Stimulated activated naive CD8-positive, alpha-beta T cell treated with anti-CD3 and anti-CD28 coated beads, Interleukin-15, amount 100 ng/mL, for 72 hours (primary cell): ENCODE measurements at regions not wholly inside any gene's neighbourhood (a gene's known extent, or its start where the extent isn't known, plus 50 kb on each side); places are given as distances from the start of the nearest gene placed in this dataset.

ENCODE experiments used
- ATAC-seq: fragments of 150-1000 bp; cut with Tn5 transposase; 2 replicates; pipeline ENCODE4 v1.10.0; 2021; ENCODE audit warnings: mild to moderate bottlenecking, moderate library complexity
- DNase-seq, 2 donors: peaks; one replicate each; pipeline ENCODE4 v3.0.0; 2021 to 2022
- H3K27ac Mint-ChIP-seq, 2 donors: one replicate each; pipeline ENCODE4 v1.8.0; 2022; ENCODE audit warnings: mild to moderate bottlenecking in 2 of 2, mixed read lengths in 2 of 2, moderate library complexity in 2 of 2
- H3K27me3 Mint-ChIP-seq: one replicate; pipeline ENCODE4 v1.8.0; 2022; ENCODE audit warnings: mixed read lengths
- H3K4me1 Mint-ChIP-seq: one replicate; pipeline ENCODE4 v1.8.0; 2022; ENCODE audit warnings: mild to moderate bottlenecking, mixed read lengths
- H3K4me3 Mint-ChIP-seq, 2 donors: one replicate each; pipeline ENCODE4 v1.8.0; 2022; ENCODE audit warnings: mild to moderate bottlenecking in 2 of 2, mixed read lengths in 2 of 2, moderate library complexity in 1 of 2
- H3K9me3 Mint-ChIP-seq, 2 donors: one replicate each; pipeline ENCODE4 v1.8.0; 2022; ENCODE audit warnings: mixed read lengths in 2 of 2

- Mint-ChIP-seq H3K9me3 (no peaks in the 10 kb centered on the region), H3K4me1 (no peaks in the 10 kb centered on the region), H3K27ac (no peak overlapping the region), H3K4me3 (no peak overlapping the region), H3K27me3 (no peaks in the 10 kb centered on the region)
- ATAC-seq (no peak), DNase-seq (no peak)
Measured at GRCh38 chr13:78239714-78240113, 321.1 kb upstream of the EDNRB start.

DNA sequence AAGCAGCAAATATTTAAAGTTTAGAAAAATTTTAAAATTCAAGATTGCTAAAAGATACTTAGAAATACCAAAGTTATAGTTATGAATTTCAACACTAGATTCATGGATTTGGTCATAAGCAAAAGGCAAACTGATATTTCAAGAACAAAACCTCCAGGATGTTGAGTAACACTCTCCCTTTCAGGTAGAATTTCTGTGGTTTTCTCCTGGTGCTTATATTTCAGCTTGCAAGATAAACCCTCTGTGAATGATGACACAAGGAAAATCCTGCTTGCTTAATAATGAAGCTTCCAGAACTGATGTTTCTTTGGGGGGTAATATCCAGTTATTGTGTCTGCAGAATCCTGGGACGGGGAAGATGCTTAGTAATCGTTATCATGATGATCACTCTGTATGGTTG, 320.3 kb upstream of the EDNRB start:
- no peaks in the 10 kb centered on the region for H3K9me3 Mint-ChIP-seq
- no peak overlapping the region for H3K27ac Mint-ChIP-seq
- H3K4me3 Mint-ChIP-seq, result no peak overlapping the region
- no peak for ATAC-seq
- H3K4me1 Mint-ChIP-seq, result no peaks in the 10 kb centered on the region
- no peaks in the 10 kb centered on the region for H3K27me3 Mint-ChIP-seq
- DNase-seq, result no peak

DNA sequence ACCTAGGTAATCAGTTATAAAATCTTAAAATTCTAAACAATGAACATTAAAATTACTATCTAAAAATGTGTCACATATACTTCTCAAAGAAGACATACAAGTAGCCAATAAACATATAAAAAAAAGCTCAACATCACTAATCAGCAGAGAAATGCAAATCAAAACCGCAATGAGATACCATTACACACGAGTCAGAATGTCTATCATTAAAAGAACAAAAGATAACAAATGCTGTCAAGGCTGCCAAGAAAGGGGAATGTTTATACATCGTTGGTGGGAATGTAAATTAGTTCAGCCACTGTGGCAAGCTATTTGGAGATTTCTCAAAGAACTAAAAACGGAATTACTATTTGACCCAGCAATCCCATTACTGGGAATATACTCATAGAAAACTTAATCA, 310.3 kb upstream of the EDNRB start:
- H3K27ac Mint-ChIP-seq, result no peak overlapping the region
- no peak for DNase-seq
- no peaks in the 10 kb centered on the region for H3K4me1 Mint-ChIP-seq
- no peaks in the 10 kb centered on the region for H3K27me3 Mint-ChIP-seq
- H3K9me3 Mint-ChIP-seq, result no peaks in the 10 kb centered on the region
- H3K4me3 Mint-ChIP-seq, result no peak overlapping the region
- no peak for ATAC-seq

DNA sequence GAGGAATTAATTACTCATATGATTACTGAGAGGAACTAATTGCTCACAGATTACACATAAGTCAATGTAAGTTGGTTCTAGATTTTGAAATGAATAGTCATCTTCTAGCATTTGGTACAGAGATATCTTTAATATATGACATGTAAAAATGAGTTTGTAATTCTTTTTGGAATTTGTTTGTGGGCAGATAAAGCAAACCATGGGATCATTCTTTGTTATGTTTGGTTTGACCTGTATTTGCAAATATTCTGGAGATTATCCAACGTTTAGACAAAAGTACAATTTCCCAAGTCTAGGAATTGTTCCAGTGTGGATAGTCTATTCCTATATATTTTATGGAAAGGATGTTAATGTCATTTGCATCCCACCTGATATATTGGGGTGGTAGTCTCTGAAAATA, 309.6 kb upstream of the EDNRB start:
- Mint-ChIP-seq H3K27ac (no peak overlapping the region), H3K9me3 (no peaks in the 10 kb centered on the region), H3K4me3 (no peak overlapping the region), H3K27me3 (no peaks in the 10 kb centered on the region), H3K4me1 (no peaks in the 10 kb centered on the region)
- DNase-seq, result no peak
- ATAC-seq, result no peak

DNA sequence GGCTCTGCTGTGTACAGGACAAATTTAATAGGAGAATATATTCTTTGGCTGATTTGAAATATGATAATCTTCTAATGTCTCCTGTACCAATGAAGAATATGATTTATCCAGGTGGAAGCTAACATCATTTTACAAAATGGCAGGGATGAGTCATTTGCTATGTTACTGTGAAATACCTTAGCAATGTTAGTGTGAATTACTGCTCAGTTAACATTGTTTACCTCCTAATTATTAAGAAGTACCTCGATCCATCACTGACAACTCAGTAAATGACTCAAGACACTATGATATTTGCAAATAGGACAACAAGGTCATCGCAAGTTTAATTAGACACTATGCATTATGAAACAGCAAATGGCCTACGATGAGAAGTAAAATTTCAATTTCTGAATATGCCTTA, 309.1 kb upstream of the EDNRB start:
- Mint-ChIP-seq H3K4me1 (no peaks in the 10 kb centered on the region), H3K27ac (no peak overlapping the region), H3K27me3 (no peaks in the 10 kb centered on the region), H3K9me3 (no peaks in the 10 kb centered on the region), H3K4me3 (no peak overlapping the region)
- ATAC-seq (no peak), DNase-seq (no peak)

DNA sequence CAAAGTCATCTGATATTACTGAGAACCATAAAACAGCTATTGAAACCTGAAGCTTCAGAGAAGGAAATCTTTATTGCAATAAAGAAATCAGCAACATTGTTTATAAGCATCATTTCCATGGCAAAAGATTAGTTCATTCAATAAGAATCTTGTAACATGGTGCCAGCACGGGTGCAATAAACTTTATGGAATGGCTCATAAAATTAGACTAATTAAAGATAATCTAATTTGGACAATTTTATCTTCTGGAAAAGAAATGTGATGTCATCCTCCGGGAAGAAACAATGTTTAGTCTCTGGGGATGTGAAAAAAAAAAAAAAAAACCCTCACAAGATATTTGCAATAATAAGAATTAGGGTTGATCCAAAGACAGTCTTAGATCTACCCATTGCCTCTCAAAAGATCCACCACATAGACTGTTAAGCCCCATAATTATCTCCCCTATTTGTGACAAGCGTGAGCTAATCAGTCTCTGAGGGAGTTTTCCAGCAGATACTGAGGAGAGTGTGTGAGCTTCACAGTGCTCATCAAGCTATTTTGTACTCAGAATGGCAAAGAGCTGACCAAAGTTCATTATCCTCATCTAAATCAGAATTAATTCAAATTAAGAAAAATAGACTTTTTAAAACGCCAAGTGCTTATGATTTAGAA, 297.0 kb upstream of the EDNRB start:
- Mint-ChIP-seq H3K9me3 (no peaks in the 10 kb centered on the region), H3K4me3 (no peak overlapping the region)
- ATAC-seq, result no peak

GRCh38 chr13:78201411-78201810, 282.8 kb upstream of the EDNRB start:
- Mint-ChIP-seq H3K4me3 (no peak overlapping the region), H3K27me3 (no peaks in the 10 kb centered on the region), H3K9me3 (no peaks in the 10 kb centered on the region), H3K4me1 (no peaks in the 10 kb centered on the region), H3K27ac (no peak overlapping the region)
- ATAC-seq (no peak), DNase-seq (no peak)

More for the DNA sequence above, 297.0 kb upstream of the EDNRB start:
- Mint-ChIP-seq H3K4me1 (no peaks in the 10 kb centered on the region), H3K27me3 (no peaks in the 10 kb centered on the region), H3K27ac (no peak overlapping the region)
- DNase-seq, result no peak

DNA sequence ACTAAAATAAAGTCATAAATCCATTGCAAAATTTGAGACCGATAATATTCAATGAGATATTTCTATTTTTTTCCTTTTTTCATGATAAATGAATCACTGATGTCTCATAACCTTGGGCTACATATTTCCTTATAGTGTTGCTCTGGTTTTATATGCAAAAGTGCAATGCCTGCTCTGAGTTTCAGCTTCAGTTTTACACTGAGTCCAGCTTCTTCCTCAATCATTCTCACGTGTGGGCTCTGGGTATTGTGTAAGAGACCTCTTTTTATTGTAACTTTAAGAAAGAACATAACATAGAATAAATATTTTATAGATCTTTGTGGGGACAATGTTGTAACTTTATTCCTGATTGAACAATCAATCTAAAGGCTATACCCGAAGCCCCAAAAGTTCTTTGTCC, 280.2 kb upstream of the EDNRB start:
- no peak for ATAC-seq
- Mint-ChIP-seq H3K27me3 (no peaks in the 10 kb centered on the region), H3K9me3 (no peaks in the 10 kb centered on the region), H3K4me3 (no peak overlapping the region), H3K4me1 (no peaks in the 10 kb centered on the region), H3K27ac (no peak overlapping the region)
- DNase-seq, result no peak

- H3K27me3 Mint-ChIP-seq, result no peaks in the 10 kb centered on the region
Measured at GRCh38 chr13:78198419-78198818, 279.8 kb upstream of the EDNRB start.

GRCh38 chr13:78197231-78197630, 278.6 kb upstream of the EDNRB start:
- H3K27me3 Mint-ChIP-seq, result no peaks in the 10 kb centered on the region
- H3K9me3 Mint-ChIP-seq, result no peaks in the 10 kb centered on the region
- no peak for ATAC-seq
- H3K4me3 Mint-ChIP-seq, result no peak overlapping the region
- no peak overlapping the region for H3K27ac Mint-ChIP-seq
- DNase-seq, result no peak
- H3K4me1 Mint-ChIP-seq, result no peaks in the 10 kb centered on the region

More at GRCh38 chr13:78198419-78198818, 279.8 kb upstream of the EDNRB start:
- Mint-ChIP-seq H3K9me3 (no peaks in the 10 kb centered on the region), H3K4me3 (no peak overlapping the region), H3K4me1 (no peaks in the 10 kb centered on the region), H3K27ac (no peak overlapping the region)
- DNase-seq (no peak), ATAC-seq (no peak)

GRCh38 chr13:78194904-78195639, 276.4 kb upstream of the EDNRB start:
- no peak for ATAC-seq
- Mint-ChIP-seq H3K4me3 (no peak overlapping the region), H3K27me3 (no peaks in the 10 kb centered on the region), H3K4me1 (no peaks in the 10 kb centered on the region), H3K9me3 (no peaks in the 10 kb centered on the region), H3K27ac (no peak overlapping the region)
- DNase-seq, result no peak

- no peak overlapping the region for H3K27ac Mint-ChIP-seq
- no peaks in the 10 kb centered on the region for H3K4me1 Mint-ChIP-seq
Measured at GRCh38 chr13:78193846-78194245, 275.2 kb upstream of the EDNRB start.

GRCh38 chr13:78192716-78193115, 274.1 kb upstream of the EDNRB start:
- no peak overlapping the region for H3K4me3 Mint-ChIP-seq
- ATAC-seq (no peak), DNase-seq (no peak)
- H3K27ac Mint-ChIP-seq, result no peak overlapping the region
- no peaks in the 10 kb centered on the region for H3K27me3 Mint-ChIP-seq
- H3K4me1 Mint-ChIP-seq, result no peaks in the 10 kb centered on the region
- H3K9me3 Mint-ChIP-seq, result no peaks in the 10 kb centered on the region

More at GRCh38 chr13:78193846-78194245, 275.2 kb upstream of the EDNRB start:
- no peak overlapping the region for H3K4me3 Mint-ChIP-seq
- H3K27me3 Mint-ChIP-seq, result no peaks in the 10 kb centered on the region
- no peak for ATAC-seq
- no peaks in the 10 kb centered on the region for H3K9me3 Mint-ChIP-seq
- no peak for DNase-seq

DNA sequence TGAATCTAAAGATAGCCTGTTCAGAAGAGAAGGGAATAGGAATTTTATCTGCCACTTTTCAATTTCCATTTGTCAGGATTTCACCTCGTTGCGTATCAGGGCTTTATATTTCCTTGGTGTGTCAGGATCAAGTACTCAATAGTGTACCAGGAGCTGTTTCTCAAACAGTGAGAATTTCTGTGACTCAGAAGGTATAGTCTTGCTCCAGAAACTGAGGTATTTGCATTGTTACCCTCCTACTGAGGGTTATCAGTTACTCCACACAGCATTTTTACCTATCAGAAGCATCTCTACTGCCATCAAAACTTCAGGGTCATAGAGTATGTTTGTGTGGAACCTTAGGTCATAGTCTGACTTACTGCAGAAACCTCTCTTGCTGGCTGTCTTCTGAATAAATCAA, 271.7 kb upstream of the EDNRB start:
- Mint-ChIP-seq H3K27ac (no peak overlapping the region), H3K9me3 (no peaks in the 10 kb centered on the region), H3K4me3 (no peak overlapping the region), H3K27me3 (no peaks in the 10 kb centered on the region), H3K4me1 (no peaks in the 10 kb centered on the region)
- DNase-seq (no peak), ATAC-seq (no peak)

- no peaks in the 10 kb centered on the region for H3K4me1 Mint-ChIP-seq
- no peak for DNase-seq
- H3K27ac Mint-ChIP-seq, result no peak overlapping the region
- no peaks in the 10 kb centered on the region for H3K9me3 Mint-ChIP-seq
- H3K27me3 Mint-ChIP-seq, result no peaks in the 10 kb centered on the region
- ATAC-seq, result no peak
- H3K4me3 Mint-ChIP-seq, result no peak overlapping the region
Measured at GRCh38 chr13:78187781-78188180, 269.1 kb upstream of the EDNRB start.

DNA sequence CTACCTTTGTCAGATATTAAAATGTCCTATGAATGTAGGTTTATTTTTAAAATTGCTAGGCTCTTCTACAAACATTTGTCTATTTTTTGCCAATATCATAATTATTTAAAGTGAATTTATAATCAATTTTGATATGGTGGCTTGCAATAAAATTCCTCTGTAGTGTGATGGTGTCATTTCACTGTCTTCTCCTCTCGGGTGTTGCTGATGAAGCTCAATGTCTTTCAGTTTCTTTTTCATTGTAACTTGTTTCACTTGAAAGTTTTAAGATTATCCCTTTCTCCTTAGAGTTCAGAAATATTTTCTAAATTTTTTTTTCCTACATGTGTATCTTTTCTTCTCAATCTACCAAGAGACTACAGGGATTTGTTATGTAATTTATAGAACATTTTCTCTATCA, 267.1 kb upstream of the EDNRB start:
- Mint-ChIP-seq H3K4me1 (no peaks in the 10 kb centered on the region), H3K9me3 (no peaks in the 10 kb centered on the region), H3K4me3 (no peak overlapping the region), H3K27ac (no peak overlapping the region), H3K27me3 (no peaks in the 10 kb centered on the region)
- no peak for DNase-seq
- no peak for ATAC-seq

DNA sequence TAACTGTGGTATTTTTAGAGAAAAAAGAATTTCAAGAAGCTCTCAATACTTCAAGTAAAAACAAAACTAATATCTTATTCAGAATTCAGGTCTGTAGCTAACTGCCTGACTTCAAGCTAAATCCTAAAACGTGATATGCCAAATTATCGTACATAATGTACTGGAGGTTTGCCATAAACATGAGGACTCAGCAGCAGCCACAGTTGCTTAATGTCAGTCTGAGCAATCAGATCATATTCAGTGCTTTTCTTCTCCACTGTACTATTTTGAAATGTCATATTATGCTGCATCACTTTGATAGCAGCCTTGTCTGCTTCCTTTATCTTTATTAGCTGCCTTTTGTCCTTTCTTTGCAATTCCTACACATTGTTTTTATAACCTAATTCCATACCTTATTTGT, 265.1 kb upstream of the EDNRB start:
- H3K27me3 Mint-ChIP-seq, result no peaks in the 10 kb centered on the region
- ATAC-seq (no peak), DNase-seq (no peak)
- H3K4me3 Mint-ChIP-seq, result no peak overlapping the region
- H3K9me3 Mint-ChIP-seq, result no peaks in the 10 kb centered on the region
- no peaks in the 10 kb centered on the region for H3K4me1 Mint-ChIP-seq
- H3K27ac Mint-ChIP-seq, result no peak overlapping the region
